Ishikawa (cell line): ENCODE measurements at regions not wholly inside any gene's neighbourhood (a gene's known extent, or its start where the extent isn't known, plus 50 kb on each side); places are given as distances from the start of the nearest gene placed in this dataset.

Experiments used
- CEBPB ChIP-seq: IDR thresholded peaks from 2 replicates; pipeline ENCODE4 v1.6.1; 2012
- CREB1 ChIP-seq: IDR thresholded peaks from 2 replicates; pipeline ENCODE4 v1.6.1; 2012; ENCODE audit warnings: low read depth
- EP300 ChIP-seq: IDR thresholded peaks from 2 replicates; pipeline ENCODE4 v1.6.1; 2012; ENCODE audit warnings: borderline replicate concordance
- MAX ChIP-seq: IDR thresholded peaks from 2 replicates; pipeline ENCODE4 v1.6.1; 2012
- RAD21 ChIP-seq: IDR thresholded peaks from 2 replicates; pipeline ENCODE4 v1.6.1; 2012; ENCODE audit warnings: low read depth
- REST ChIP-seq: IDR thresholded peaks from 2 replicates; pipeline ENCODE4 v1.6.1; 2012; ENCODE audit warnings: low read depth, mild to moderate bottlenecking
- TAF1 ChIP-seq: IDR thresholded peaks from 2 replicates; pipeline ENCODE4 v1.6.1; 2012; ENCODE audit warnings: low read depth, mild to moderate bottlenecking
- USF1 ChIP-seq: IDR thresholded peaks from 2 replicates; pipeline ENCODE4 v1.6.1; 2012
- ZBTB7A ChIP-seq: IDR thresholded peaks from 2 replicates; pipeline ENCODE4 v1.6.1; 2012; ENCODE audit warnings: low read depth

GRCh38 chr6:45813943-45814342 lies 201.7 kb downstream of the CLIC5 start:
- TF ChIP-seq REST (no peak), TAF1 (no peak), USF1 (no peak), EP300 (no peak), RAD21 (no peak), CEBPB (no peak), MAX (no peak), CREB1 (no peak), ZBTB7A (no peak)
